Endometrial microvascular endothelial cells (primary cell): ENCODE measurements at regions not wholly inside any gene's neighbourhood (a gene's known extent, or its start where the extent isn't known, plus 50 kb on each side); places are given as distances from the start of the nearest gene placed in this dataset.
"Not testable (repeated sequence)": the region's sequence is repeated elsewhere in the genome, so short reads cannot be mapped to it uniquely, and the experiment has no call there.

Experiments
- in situ Hi-C: cut with HindIII; loops from 2 replicates; pipeline ENCODE4 v1.10.0; 2017; ENCODE audit warnings: low sequenced_read_pairs, low pct_unique_long_range_greater_than_20kb; ENCODE audit errors: inconsistent ontology term

DNA sequence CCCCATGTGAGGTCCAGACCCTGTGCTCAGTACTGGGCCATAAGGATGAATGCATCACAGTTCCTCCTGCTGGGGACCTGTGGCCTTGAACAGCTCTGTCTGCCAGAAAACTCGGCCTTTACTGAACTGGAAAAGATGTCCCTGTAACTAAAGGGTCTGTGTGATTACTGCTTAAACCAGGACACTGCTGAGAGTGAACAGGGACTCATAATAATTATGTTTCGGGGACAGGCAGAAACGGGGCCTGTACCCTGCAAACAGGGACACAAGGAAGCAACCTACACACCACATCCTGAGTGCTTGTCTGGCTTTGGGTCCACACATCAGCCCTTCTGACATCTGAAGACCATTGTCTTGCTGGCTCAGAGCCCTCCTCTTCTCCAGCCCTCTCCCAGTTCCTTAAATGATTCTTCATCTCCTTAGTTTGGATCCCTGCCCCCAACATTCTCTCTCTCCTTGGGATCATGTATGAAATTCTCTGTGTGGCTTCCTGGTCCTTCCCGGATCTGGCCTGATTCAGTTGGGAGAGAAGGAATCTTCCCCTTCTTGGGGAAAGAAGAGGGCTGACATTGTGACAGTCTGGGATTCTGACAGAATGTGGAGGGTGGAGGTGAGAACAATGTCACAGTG lies 248.0 kb downstream of the MYCN start:
- in situ Hi-C loops, result no loop called here

GRCh38 chr2:16187482-16187817 lies 247.1 kb downstream of the MYCN start:
- in situ Hi-C loops, result no loop called here

- in situ Hi-C loops, result no loop called here
Observed at GRCh38 chr2:16186661-16187481, 246.5 kb downstream of the MYCN start.

- in situ Hi-C loops, result no loop called here
Observed at GRCh38 chr2:16185801-16186272, 245.5 kb downstream of the MYCN start.

DNA sequence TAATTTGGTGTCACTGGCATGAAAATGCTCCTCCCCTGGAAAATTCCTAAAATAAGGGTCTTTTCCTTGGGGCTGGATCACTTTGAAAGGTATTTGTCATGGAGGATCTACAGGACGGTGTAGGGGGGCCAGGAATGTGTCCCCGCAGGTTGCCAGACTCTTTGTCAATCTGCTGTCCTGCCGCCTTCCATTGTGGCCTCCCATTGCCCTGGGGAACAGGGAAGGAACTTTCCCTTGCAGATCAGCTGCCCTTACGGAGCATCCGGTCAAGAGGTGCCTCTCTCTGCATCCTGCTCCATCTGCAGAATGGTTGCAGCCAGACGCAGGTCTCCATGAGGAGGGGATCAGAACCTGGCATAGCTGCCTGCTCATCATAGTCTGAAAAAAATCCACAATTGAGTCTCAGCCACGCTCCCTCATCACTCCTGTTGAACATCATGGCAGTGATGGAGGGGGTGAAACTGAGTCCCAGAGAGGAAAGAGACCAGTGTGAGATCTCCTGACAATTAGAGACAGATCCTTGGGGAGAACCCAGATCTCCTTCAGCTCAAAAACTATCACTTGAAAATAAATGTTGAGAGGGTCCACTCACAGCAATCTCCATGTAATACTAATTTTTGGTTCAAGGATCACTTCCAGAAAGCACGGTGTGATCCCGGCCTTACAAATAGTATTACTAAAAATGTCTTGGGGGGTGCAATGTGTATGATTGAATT lies 244.8 kb downstream of the MYCN start:
- in situ Hi-C loops, result no loop called here

GRCh38 chr2:16184341-16184890 lies 244.1 kb downstream of the MYCN start:
- in situ Hi-C loops, result no loop called here

GRCh38 chr2:16183345-16183744 lies 243.0 kb downstream of the MYCN start:
- in situ Hi-C loops, result no loop called here

- in situ Hi-C loops, result no loop called here
Observed at GRCh38 chr2:16182841-16183240, 242.5 kb downstream of the MYCN start.

- in situ Hi-C loops, result not testable (repeated sequence)
Observed at GRCh38 chr2:16182311-16182815, 242.0 kb downstream of the MYCN start.

DNA sequence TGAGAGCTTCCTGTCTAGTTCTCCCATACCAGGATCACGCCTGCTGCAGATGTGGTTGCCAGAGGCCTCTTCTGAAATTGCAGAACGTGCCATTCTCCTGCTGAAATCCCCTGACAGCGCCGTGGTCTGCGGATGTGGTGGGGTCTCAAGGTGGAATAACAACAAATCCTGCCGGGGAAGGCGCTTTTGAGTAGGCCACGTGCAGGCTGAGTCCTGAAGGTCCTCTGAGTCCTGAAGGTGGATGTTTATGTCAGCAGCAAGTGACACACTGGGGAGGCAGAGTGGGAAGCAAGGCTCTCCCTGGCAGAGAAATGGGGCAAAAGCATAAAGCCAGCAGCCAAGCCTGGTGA lies 241.4 kb downstream of the MYCN start:
- in situ Hi-C loops, result no loop called here

GRCh38 chr2:16181062-16181740 lies 240.9 kb downstream of the MYCN start:
- in situ Hi-C loops, result no loop called here

GRCh38 chr2:16180631-16181030 lies 240.3 kb downstream of the MYCN start:
- in situ Hi-C loops, result no loop called here

DNA sequence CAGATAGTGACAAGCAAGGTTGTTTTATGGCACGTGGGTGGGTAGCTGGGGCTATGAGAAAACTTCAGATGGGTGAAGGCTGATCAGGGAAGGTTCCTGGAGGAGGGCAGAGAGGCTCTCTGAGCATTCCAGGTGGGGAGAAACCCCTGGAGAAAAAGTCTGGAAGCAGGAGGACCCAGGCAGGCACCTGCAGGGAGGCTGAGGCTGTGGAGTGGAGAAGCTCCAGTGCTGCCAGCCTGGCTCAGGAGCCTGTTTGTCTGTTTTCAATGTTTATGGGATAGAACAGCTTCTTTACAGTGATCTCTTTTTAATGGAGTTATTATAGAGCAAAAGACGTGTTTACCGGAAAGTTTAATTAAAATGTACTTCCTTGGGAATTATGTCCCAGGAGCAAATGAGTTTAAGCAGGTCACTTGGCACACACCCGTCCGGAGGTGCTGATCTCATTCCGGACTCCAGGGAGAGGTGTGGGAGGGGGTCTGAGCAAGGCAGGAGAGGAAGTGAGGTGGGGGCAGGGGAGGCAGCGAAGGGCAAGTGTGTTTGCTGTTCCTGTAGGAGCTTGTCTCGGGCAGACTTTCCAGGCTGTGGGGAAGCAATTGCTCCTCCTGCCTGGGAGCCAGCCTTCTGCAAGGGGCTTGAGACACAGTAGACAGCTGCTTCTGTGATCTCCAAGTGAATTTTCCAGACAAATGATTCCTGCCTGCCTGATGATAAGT lies 239.5 kb downstream of the MYCN start:
- in situ Hi-C loops, result no loop called here

DNA sequence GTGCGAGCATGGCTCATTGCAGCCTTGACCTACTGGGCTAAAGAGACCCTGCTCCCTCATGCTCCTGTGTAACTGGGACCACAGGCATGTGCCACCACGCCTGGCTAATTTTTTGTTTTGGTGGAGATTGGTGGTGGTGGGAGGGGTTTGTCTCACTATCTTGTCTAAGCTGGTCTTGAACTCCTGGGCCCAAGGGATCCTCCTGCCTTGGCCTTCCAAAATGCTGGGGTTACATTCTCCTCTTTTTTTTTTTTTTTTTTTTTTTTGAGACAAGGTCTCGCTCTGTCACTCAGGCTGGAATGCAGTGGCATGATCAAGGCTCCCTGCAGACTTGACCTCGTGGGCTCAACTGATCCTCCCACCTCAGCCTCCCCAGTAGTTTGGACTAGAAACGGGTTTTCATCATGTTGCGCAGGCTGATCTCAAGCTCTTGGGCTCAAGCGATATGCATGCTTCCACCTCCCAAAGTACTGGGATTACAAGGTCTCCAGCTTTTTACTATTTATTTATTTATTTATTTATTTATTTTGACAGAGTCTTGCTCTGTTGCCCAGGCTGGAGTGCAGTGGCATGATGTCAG lies 238.3 kb downstream of the MYCN start:
- in situ Hi-C loops, result no loop called here

- in situ Hi-C loops, result no loop called here
Observed at GRCh38 chr2:16177671-16178180, 237.4 kb downstream of the MYCN start.

- in situ Hi-C loops, result no loop called here
Observed at GRCh38 chr2:16176971-16177480, 236.7 kb downstream of the MYCN start.

DNA sequence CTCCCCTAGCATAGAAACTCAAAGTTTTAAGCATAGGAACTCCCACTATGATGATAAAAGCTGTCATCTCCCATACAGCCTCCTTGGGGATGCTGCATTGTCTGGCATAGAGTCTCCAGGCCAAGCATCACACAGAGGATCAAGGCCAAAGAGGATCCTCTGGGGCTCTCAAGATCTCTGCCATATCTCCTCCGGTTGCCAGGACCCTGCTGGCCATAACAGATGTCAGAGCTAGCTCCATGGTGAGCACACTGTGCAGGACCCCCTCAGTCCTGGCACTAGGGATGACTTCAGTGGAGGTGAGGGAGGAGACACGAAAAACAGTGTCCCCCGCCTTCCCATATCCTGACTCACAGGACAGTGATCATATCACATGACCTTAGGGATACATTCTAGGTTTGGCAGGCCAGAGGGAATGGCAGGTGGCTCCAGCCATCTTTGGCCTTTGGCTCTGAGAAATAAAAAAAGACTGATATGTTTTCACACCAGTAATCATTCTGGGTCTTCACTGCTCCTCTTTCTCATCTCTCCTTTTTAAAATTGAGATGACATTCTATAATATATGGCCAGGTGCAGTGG lies 235.0 kb downstream of the MYCN start:
- in situ Hi-C loops, result no loop called here
